OCI-LY1 (cell line): ENCODE measurements at regions not wholly inside any gene's neighbourhood (a gene's known extent, or its start where the extent isn't known, plus 50 kb on each side); places are given as distances from the start of the nearest gene placed in this dataset.

ENCODE experiments used
- CTCF ChIP-seq: fragments of 200-600 bp; sonication (generic), shearing (Covaris generic); IDR thresholded peaks from 2 replicates; pipeline ENCODE4 v1.5.1; 2017; ENCODE audit warnings: mild to moderate bottlenecking, antibody characterized with exemption, low read length, moderate library complexity, mixed read lengths
- EZH2 ChIP-seq: fragments of 200-600 bp; sonication (generic), shearing (Covaris generic); IDR thresholded peaks from 2 replicates; pipeline ENCODE4 v1.8.0; 2017; ENCODE audit warnings: borderline replicate concordance, mixed run types, mild to moderate bottlenecking, antibody characterized with exemption, low read length, moderate library complexity, mixed read lengths

- no peak for TF ChIP-seq CTCF
- TF ChIP-seq EZH2 = no peak
Observed at GRCh38 chr4:180596888-180597483, 1646.2 kb upstream of the TENM3 start.
